Sigmoid colon (tissue), 4 donors: ENCODE measurements at regions not wholly inside any gene's neighbourhood (a gene's known extent, or its start where the extent isn't known, plus 50 kb on each side); places are given as distances from the start of the nearest gene placed in this dataset.

ENCODE experiments used
- POLR2A ChIP-seq, 2 donors: fragments of 450-650 bp; IDR thresholded peaks; one replicate each; pipeline ENCODE4 v1.6.1; 2016; ENCODE audit warnings: antibody characterized with exemption in 2 of 2, mild to moderate bottlenecking in 2 of 2, moderate library complexity in 2 of 2
- POLR2AphosphoS5 ChIP-seq, 4 donors: sonication (generic); formaldehyde crosslinking; IDR thresholded peaks; one replicate each; pipeline ENCODE4 v1.6.1; 2017; ENCODE audit warnings: antibody characterized with exemption in 4 of 4

GRCh38 chr4:148828291-148828690, 386.1 kb upstream of the NR3C2 start:
- TF ChIP-seq POLR2AphosphoS5 (IDR thresholded peaks at IDR 0.05) (no peak), POLR2A (IDR thresholded peaks at IDR 0.05) (no peak)
